Endothelial cell of umbilical vein (primary cell): ENCODE measurements at regions not wholly inside any gene's neighbourhood (a gene's known extent, or its start where the extent isn't known, plus 50 kb on each side); places are given as distances from the start of the nearest gene placed in this dataset.

ENCODE experiments used
- BruUV-seq: library from RNA; stranded (reverse); fragments of 400-500 nt; replicated peaks from 2 replicates; lab custom pipeline; 2021; lab: Mats Ljungman, UMichigan
- CTCF ChIA-PET: fragments of 300-600, 350-600 bp; sonication (Branson Sonifier 250); formaldehyde crosslinking; loops from one replicate; lab custom pipeline; 2021; ENCODE audit warnings: antibody characterized with exemption, inconsistent platforms; lab: Charles Lee
- POLR2A ChIA-PET: fragments of 300-600, 350-600 bp; sonication (Branson Sonifier 250); formaldehyde crosslinking; loops from one replicate; lab custom pipeline; 2021; ENCODE audit warnings: antibody characterized with exemption, inconsistent platforms; lab: Charles Lee
- DNase-seq: peaks from one replicate; pipeline ENCODE4 v3.0.0-alpha.2; 2011; ENCODE audit warnings: low read depth, low spot score
- FAIRE-seq: peaks from 2 replicates; lab custom pipeline; 2011; peaks lifted over from hg19 to GRCh38; lab: Jason Lieb, UNC
- H2AFZ ChIP-seq: 2 replicates; pipeline ENCODE4 v1.6.0; 2012; ENCODE audit warnings: low read depth, low read length, control low read depth, inconsistent platforms
- H3K27ac ChIP-seq: 2 replicates; pipeline ENCODE4 v1.5.1; 2011; ENCODE audit warnings: low read depth, mild to moderate bottlenecking, control low read depth, low read length, moderate library complexity; ENCODE audit not compliant: insufficient read depth
- H3K27me3 ChIP-seq, 2 experiments: 2 replicates each; pipeline versions ENCODE4 v1.6.0 to v1.6.1; 2011; ENCODE audit warnings: low read length in 2 of 2, mixed read lengths in 1 of 2; ENCODE audit not compliant: control insufficient read depth in 2 of 2, insufficient read depth in 2 of 2
- H3K36me3 ChIP-seq, 2 experiments: 2 replicates in 1 of 2; 3 replicates in 1 of 2; pipeline ENCODE4 v1.5.1; 2011; ENCODE audit warnings: low read length in 2 of 2, mild to moderate bottlenecking in 1 of 2, moderate library complexity in 1 of 2; ENCODE audit not compliant: control insufficient read depth in 2 of 2, insufficient read depth in 2 of 2; ENCODE audit errors: extremely low read depth in 1 of 2
- H3K4me1 ChIP-seq: 3 replicates; pipeline ENCODE4 v1.5.1; 2011; ENCODE audit warnings: mild to moderate bottlenecking, low read length; ENCODE audit not compliant: control insufficient read depth, insufficient read depth; ENCODE audit errors: extremely low read depth
- H3K4me2 ChIP-seq: 2 replicates; pipeline ENCODE4 v1.6.1; 2011; ENCODE audit warnings: low read length, control low read depth, mixed read lengths; ENCODE audit not compliant: insufficient read depth
- H3K4me3 ChIP-seq, 3 experiments: fragments of 200-600 bp in 1 of 3; sonication (generic), shearing (Covaris generic) in 1 of 3; replicated peaks in 1 of 3; 2 replicates each; pipeline ENCODE4 v1.5.1; 2011 to 2016; ENCODE audit warnings: control low read depth in 3 of 3, low read length in 3 of 3, mild to moderate bottlenecking in 2 of 3, inconsistent platforms in 1 of 3, low read depth in 1 of 3, moderate library complexity in 1 of 3; ENCODE audit not compliant: insufficient read depth in 1 of 3
- H3K79me2 ChIP-seq: 2 replicates; pipeline ENCODE4 v1.6.0; 2012; ENCODE audit warnings: low read length, inconsistent platforms; ENCODE audit not compliant: control insufficient read depth, insufficient read depth
- H3K9ac ChIP-seq: replicated peaks from 2 replicates; pipeline ENCODE3; 2011; ENCODE audit warnings: low read length, control low read depth; ENCODE audit not compliant: insufficient read depth; ENCODE audit errors: extremely low read depth
- H3K9me1 ChIP-seq: replicated peaks from 3 replicates; pipeline ENCODE4 v1.6.0; 2011; ENCODE audit warnings: mild to moderate bottlenecking, low read length; ENCODE audit not compliant: control insufficient read depth, insufficient read depth; ENCODE audit errors: extremely low read depth
- H3K9me3 ChIP-seq: replicated peaks from 2 replicates; pipeline ENCODE4 v1.5.1; 2012; ENCODE audit warnings: low read length, inconsistent platforms; ENCODE audit not compliant: control insufficient read depth, insufficient read depth
- H4K20me1 ChIP-seq: replicated peaks from 2 replicates; pipeline ENCODE3; 2011; ENCODE audit warnings: mild to moderate bottlenecking, low read length; ENCODE audit not compliant: control insufficient read depth, insufficient read depth; ENCODE audit errors: extremely low read depth
- CTCF ChIP-seq, 2 donors: IDR thresholded peaks; 1 replicate in 1 of 2; 2 replicates in 1 of 2; pipeline ENCODE4 v1.5.1; 2011; ENCODE audit warnings: low read length in 2 of 2, mild to moderate bottlenecking in 2 of 2, moderate library complexity in 2 of 2, control low read depth in 1 of 2, inconsistent platforms in 1 of 2, low read depth in 1 of 2; ENCODE audit not compliant: insufficient read depth in 1 of 2; ENCODE audit errors: extremely low read depth in 1 of 2
- EZH2 ChIP-seq: IDR thresholded peaks from 2 replicates; pipeline ENCODE4 v1.6.1; 2012; ENCODE audit warnings: borderline replicate concordance, low read depth, mild to moderate bottlenecking, moderate library complexity, low read length, inconsistent platforms; ENCODE audit not compliant: severe bottlenecking
- FOS ChIP-seq: IDR thresholded peaks from 2 replicates; pipeline ENCODE4 v1.6.1; 2011; ENCODE audit warnings: mild to moderate bottlenecking, low read length, moderate library complexity, borderline replicate concordance; ENCODE audit not compliant: insufficient read depth
- GATA2 ChIP-seq: IDR thresholded peaks from 2 replicates; pipeline ENCODE4 v1.7.0; 2011; ENCODE audit warnings: low read depth, mild to moderate bottlenecking, moderate library complexity, mixed read lengths, low read length; ENCODE audit not compliant: insufficient read length, insufficient read depth
- JUN ChIP-seq: IDR thresholded peaks from 2 replicates; pipeline ENCODE4 v1.6.1; 2011; ENCODE audit warnings: borderline replicate concordance, low read depth; ENCODE audit not compliant: insufficient read length, insufficient read depth
- MAX ChIP-seq: IDR thresholded peaks from 2 replicates; pipeline ENCODE4 v1.6.1; 2011; ENCODE audit not compliant: insufficient read depth, insufficient read length
- MYC ChIP-seq: IDR thresholded peaks from one replicate; pipeline ENCODE4 v1.6.1; 2011; ENCODE audit warnings: mild to moderate bottlenecking, low read depth, low read length
- POLR2A ChIP-seq: IDR thresholded peaks from 2 replicates; pipeline ENCODE4 v1.6.1; 2012; ENCODE audit warnings: low read depth, mild to moderate bottlenecking, control low read depth, low read length
- POLR2AphosphoS5 ChIP-seq: IDR thresholded peaks from 2 replicates; pipeline ENCODE4 v1.6.1; 2012; ENCODE audit warnings: low read depth, mild to moderate bottlenecking, control low read depth, low read length, moderate library complexity; ENCODE audit not compliant: insufficient read depth
- dilution Hi-C: fragments of 300-500 bp; cut with MboI; formaldehyde crosslinking; loops from one replicate; pipeline ENCODE4 v1.15.0; 2019; ENCODE audit warnings: low sequenced_read_pairs; ENCODE audit not compliant: extremely low pct_ligation_motif_present
- intact Hi-C: fragments of 100-400 bp; cut with micrococcal nuclease; formaldehyde crosslinking; loops from one replicate; pipeline ENCODE4 v1.10.0; 2022

GRCh38 chr4:175326796-175327195 is 408.6 kb downstream of the ADAM29 start:
- dilution Hi-C loops = no loop called here

More at GRCh38 chr4:175326796-175327195, 408.6 kb downstream of the ADAM29 start:
- Histone ChIP-seq H3K9me3 (peaks cover 4% of the 10 kb centered on the region), H2AFZ (no peak overlapping the region), H3K4me3 (no peak overlapping the region), H3K79me2 (no peaks in the 10 kb centered on the region), H3K4me1 (no peaks in the 10 kb centered on the region), H3K27ac (no peak overlapping the region), H3K9ac (no peak overlapping the region), H3K36me3 (no peaks in the 10 kb centered on the region), H3K27me3 (no peaks in the 10 kb centered on the region), H3K4me2 (no peak overlapping the region), H4K20me1 (no peaks in the 10 kb centered on the region), H3K9me1 (no peaks in the 10 kb centered on the region)
- FAIRE-seq (no peak), DNase-seq (no peak)
- intact Hi-C loops = no loop called here
- POLR2A ChIA-PET = no interaction called here
- TF ChIP-seq EZH2 (no peak), MYC (no peak), GATA2 (no peak), POLR2A (no peak), CTCF (IDR thresholded peaks at IDR 0.05; ENCODE audit: extremely low read depth in 1 of 2, insufficient read depth in 1 of 2, low read depth in 1 of 2, low read length in 2 of 2) (no peak), MAX (no peak), POLR2AphosphoS5 (no peak), FOS (no peak), JUN (no peak)
- CTCF ChIA-PET = no interaction called here
- BruUV-seq = no TSS peak
